ENCODE measurements at regions not wholly inside any gene's neighbourhood (a gene's known extent, or its start where the extent isn't known, plus 50 kb on each side); places are given as distances from the start of the nearest gene placed in this dataset.

DNA sequence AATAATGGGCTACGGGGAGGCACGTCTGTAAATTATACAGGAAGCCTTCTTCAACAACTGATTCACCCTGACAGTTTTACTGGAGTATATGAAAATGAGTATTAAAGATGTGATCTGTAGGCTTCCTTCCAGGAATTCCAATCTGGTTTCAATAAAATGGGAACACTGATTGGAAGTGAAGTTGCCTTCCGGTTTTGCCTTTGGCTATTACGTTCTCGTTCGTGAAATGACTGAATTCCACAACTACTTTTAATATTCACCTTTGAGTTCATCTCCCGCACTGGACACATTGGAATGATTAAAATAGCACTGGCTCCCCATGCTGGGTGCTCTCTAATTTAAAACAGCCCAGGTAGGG, 350.1 kb upstream of the MKI67 start:
- no peak for DNase-seq (ENCODE audit: low spot score)
- no peak overlapping the region for H3K4me3 ChIP-seq
- Mint-ChIP-seq H3K36me3 (no peaks in the 10 kb centered on the region), H3K9me3 (no peaks in the 10 kb centered on the region), H3K27ac (no peak overlapping the region), H3K4me3 (no peak overlapping the region), H3K4me1 (peaks cover 2% of the 10 kb centered on the region), H3K27me3 (ENCODE audit: insufficient read depth, low read depth) (peaks cover 2% of the 10 kb centered on the region)
- H3K4me1 ChIP-seq = no peaks in the 10 kb centered on the region
- H3K9me3 ChIP-seq (ENCODE audit: low read depth) = no peaks in the 10 kb centered on the region
- H3K36me3 ChIP-seq = no peaks in the 10 kb centered on the region
- H3K9ac ChIP-seq = no peak overlapping the region
- H3K4me2 ChIP-seq = no peak overlapping the region
- H3K79me2 ChIP-seq (ENCODE audit: low read depth) = no peaks in the 10 kb centered on the region
- no peak overlapping the region for H3K27ac ChIP-seq
- TF ChIP-seq EZH2 (IDR thresholded peaks at IDR 0.05) = no peak
- H2AFZ ChIP-seq (replicated peaks) = no peak overlapping the region
- no peaks in the 10 kb centered on the region for H4K20me1 ChIP-seq (ENCODE audit: low read depth)
- no peaks in the 10 kb centered on the region for H3K27me3 ChIP-seq
- no peaks in the 10 kb centered on the region for H3F3A ChIP-seq (ENCODE audit: low read depth)

DNA sequence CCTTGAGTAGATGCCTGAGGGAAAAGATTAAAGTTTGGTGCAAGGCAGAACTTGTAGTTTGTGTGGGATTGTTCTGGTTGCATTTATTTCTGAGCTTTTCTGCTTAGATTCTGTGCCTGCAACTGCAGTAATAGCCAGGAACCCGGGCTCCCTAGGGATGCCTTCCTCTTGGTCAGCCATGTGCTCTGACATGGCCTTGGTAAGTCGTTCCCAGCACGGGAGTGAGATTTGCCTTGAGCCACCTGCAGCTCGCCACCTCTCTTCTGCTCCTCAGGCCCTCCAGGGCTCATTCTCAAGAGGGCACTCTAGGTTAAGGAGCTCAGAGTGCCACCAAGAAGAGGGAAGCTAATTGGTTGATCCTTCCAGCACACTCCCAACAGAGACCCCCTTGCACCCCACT, 350.6 kb upstream of the MKI67 start:
- Histone ChIP-seq H3K27ac (no peak overlapping the region), H3K4me2 (no peak overlapping the region), H3K36me3 (no peaks in the 10 kb centered on the region), H3K4me3 (no peak overlapping the region), H3K79me2 (ENCODE audit: low read depth) (no peaks in the 10 kb centered on the region), H3F3A (ENCODE audit: low read depth) (no peaks in the 10 kb centered on the region), H3K27me3 (no peaks in the 10 kb centered on the region), H2AFZ (replicated peaks) (no peak overlapping the region), H3K9ac (no peak overlapping the region), H3K9me3 (ENCODE audit: low read depth) (no peaks in the 10 kb centered on the region), H4K20me1 (ENCODE audit: low read depth) (no peaks in the 10 kb centered on the region), H3K4me1 (no peaks in the 10 kb centered on the region)
- Mint-ChIP-seq H3K36me3 (no peaks in the 10 kb centered on the region), H3K27ac (no peak overlapping the region), H3K4me3 (no peak overlapping the region), H3K4me1 (peaks cover 2% of the 10 kb centered on the region), H3K9me3 (no peaks in the 10 kb centered on the region), H3K27me3 (ENCODE audit: insufficient read depth, low read depth) (peaks cover 2% of the 10 kb centered on the region)
- TF ChIP-seq EZH2phosphoT487 (IDR thresholded peaks at IDR 0.05) (no peak), EZH2 (IDR thresholded peaks at IDR 0.05) (no peak)
- TF ChIP-seq, protein P1, sequence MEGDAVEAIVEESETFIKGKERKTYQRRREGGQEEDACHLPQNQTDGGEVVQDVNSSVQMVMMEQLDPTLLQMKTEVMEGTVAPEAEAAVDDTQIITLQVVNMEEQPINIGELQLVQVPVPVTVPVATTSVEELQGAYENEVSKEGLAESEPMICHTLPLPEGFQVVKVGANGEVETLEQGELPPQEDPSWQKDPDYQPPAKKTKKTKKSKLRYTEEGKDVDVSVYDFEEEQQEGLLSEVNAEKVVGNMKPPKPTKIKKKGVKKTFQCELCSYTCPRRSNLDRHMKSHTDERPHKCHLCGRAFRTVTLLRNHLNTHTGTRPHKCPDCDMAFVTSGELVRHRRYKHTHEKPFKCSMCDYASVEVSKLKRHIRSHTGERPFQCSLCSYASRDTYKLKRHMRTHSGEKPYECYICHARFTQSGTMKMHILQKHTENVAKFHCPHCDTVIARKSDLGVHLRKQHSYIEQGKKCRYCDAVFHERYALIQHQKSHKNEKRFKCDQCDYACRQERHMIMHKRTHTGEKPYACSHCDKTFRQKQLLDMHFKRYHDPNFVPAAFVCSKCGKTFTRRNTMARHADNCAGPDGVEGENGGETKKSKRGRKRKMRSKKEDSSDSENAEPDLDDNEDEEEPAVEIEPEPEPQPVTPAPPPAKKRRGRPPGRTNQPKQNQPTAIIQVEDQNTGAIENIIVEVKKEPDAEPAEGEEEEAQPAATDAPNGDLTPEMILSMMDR (IDR thresholded peaks at IDR 0.05) = no peak
- no peak for DNase-seq (ENCODE audit: low spot score)

DNA sequence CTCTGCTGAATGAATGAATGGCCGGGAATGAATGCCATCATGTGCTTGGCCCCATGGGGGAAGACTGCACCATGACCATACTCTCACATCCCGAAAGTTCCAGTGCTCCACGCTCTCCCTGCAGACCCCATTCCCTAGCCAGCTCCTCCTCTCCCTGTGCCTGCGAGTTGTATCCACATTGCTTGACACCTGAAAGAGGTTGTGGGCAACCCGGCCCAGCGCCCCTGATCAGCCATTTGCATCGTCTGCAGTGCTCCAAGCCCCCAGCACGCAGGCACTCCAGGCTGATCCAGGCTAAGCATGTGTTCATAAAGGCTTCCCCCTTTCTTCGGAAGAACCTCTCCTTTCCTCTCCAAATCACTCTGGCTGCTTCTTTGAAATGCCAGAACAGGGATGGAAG, 354.4 kb upstream of the MKI67 start:
- no peaks in the 10 kb centered on the region for H3K9me3 ChIP-seq (ENCODE audit: low read depth)
- H3K79me2 ChIP-seq (ENCODE audit: low read depth) = no peaks in the 10 kb centered on the region
- Mint-ChIP-seq H3K27me3 (ENCODE audit: insufficient read depth, low read depth) (no peaks in the 10 kb centered on the region), H3K9me3 (no peaks in the 10 kb centered on the region), H3K4me1 (peaks cover 2% of the 10 kb centered on the region), H3K27ac (no peak overlapping the region), H3K36me3 (no peaks in the 10 kb centered on the region), H3K4me3 (no peak overlapping the region)
- no peak overlapping the region for H3K27ac ChIP-seq
- no peaks in the 10 kb centered on the region for H3F3A ChIP-seq (ENCODE audit: low read depth)
- H4K20me1 ChIP-seq (ENCODE audit: low read depth) = no peaks in the 10 kb centered on the region
- no peak overlapping the region for H3K9ac ChIP-seq
- no peaks in the 10 kb centered on the region for H3K36me3 ChIP-seq
- no peaks in the 10 kb centered on the region for H3K27me3 ChIP-seq
- DNase-seq (ENCODE audit: low spot score) = no peak
- H3K4me2 ChIP-seq = no peak overlapping the region
- no peak for TF ChIP-seq EZH2 (IDR thresholded peaks at IDR 0.05)
- no peak for TF ChIP-seq EZH2phosphoT487 (IDR thresholded peaks at IDR 0.05)
- TF ChIP-seq, protein P1 (IDR thresholded peaks at IDR 0.05) = no peak
- H3K4me1 ChIP-seq = no peaks in the 10 kb centered on the region
- H3K4me3 ChIP-seq = no peak overlapping the region
- H2AFZ ChIP-seq (replicated peaks) = no peak overlapping the region

DNA sequence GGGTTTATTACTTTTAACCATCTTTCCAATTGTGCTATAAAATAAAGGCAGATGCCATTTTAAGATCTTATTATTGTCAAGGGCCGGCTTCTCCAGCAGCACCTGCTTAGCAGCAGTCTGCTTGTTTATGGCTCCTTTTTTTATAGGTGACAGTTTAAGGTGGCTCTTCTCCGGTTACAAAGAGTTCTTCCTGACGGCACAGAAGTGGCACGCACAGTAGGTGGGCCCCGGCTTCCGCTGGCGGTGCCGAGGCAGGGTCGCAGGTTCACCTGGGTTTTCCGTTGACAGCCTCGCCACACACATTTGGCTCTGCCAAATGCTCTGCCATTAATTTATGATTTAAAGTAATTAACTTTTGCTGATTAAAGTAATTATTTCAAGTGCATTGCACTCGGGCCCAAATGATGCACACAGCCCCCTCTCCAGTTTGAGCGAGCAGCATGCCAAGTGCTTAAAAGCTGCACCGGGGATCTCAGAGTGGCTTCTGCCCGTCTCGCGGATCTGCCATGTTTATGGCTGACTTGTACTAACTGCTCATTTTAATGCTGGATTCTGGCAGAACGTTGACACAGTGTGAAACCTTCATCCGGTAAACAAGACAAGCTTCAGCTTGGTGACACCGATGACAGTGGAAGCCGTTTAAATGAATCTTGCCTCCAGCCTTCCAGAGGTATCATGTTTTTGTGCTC, 355.1 kb upstream of the MKI67 start:
- Mint-ChIP-seq H3K9me3 (peaks cover 1% of the 10 kb centered on the region), H3K27me3 (ENCODE audit: insufficient read depth, low read depth) (no peaks in the 10 kb centered on the region), H3K4me1 (peaks cover 3% of the 10 kb centered on the region), H3K4me3 (no peak overlapping the region), H3K27ac (no peak overlapping the region), H3K36me3 (no peaks in the 10 kb centered on the region)
- H3K27ac ChIP-seq = no peak overlapping the region
- no peaks in the 10 kb centered on the region for H3K9me3 ChIP-seq (ENCODE audit: low read depth)
- no peak overlapping the region for H3K9ac ChIP-seq
- TF ChIP-seq EZH2 (IDR thresholded peaks at IDR 0.05) (no peak), EZH2phosphoT487 (IDR thresholded peaks at IDR 0.05) (no peak)
- TF ChIP-seq, protein P1 (IDR thresholded peaks at IDR 0.05) = no peak
- H3K4me2 ChIP-seq = no peak overlapping the region
- no peaks in the 10 kb centered on the region for H4K20me1 ChIP-seq (ENCODE audit: low read depth)
- H3K4me1 ChIP-seq = no peaks in the 10 kb centered on the region
- no peak overlapping the region for H3K4me3 ChIP-seq
- no peaks in the 10 kb centered on the region for H3K79me2 ChIP-seq (ENCODE audit: low read depth)
- no peaks in the 10 kb centered on the region for H3K36me3 ChIP-seq
- H3K27me3 ChIP-seq = no peaks in the 10 kb centered on the region
- no peak for DNase-seq (ENCODE audit: low spot score)
- H2AFZ ChIP-seq (replicated peaks) = no peak overlapping the region
- H3F3A ChIP-seq (ENCODE audit: low read depth) = no peaks in the 10 kb centered on the region
